Endothelial cell of umbilical vein (primary cell): ENCODE measurements at regions not wholly inside any gene's neighbourhood (a gene's known extent, or its start where the extent isn't known, plus 50 kb on each side); places are given as distances from the start of the nearest gene placed in this dataset.

Source experiments
- BruUV-seq: library from RNA; stranded (reverse); fragments of 400-500 nt; replicated peaks from 2 replicates; lab custom pipeline; 2021; lab: Mats Ljungman, UMichigan
- CTCF ChIA-PET: fragments of 300-600, 350-600 bp; sonication (Branson Sonifier 250); formaldehyde crosslinking; loops from one replicate; lab custom pipeline; 2021; ENCODE audit warnings: antibody characterized with exemption, inconsistent platforms; lab: Charles Lee
- POLR2A ChIA-PET: fragments of 300-600, 350-600 bp; sonication (Branson Sonifier 250); formaldehyde crosslinking; loops from one replicate; lab custom pipeline; 2021; ENCODE audit warnings: antibody characterized with exemption, inconsistent platforms; lab: Charles Lee
- DNase-seq: peaks from one replicate; pipeline ENCODE4 v3.0.0-alpha.2; 2011; ENCODE audit warnings: low read depth, low spot score
- FAIRE-seq: peaks from 2 replicates; lab custom pipeline; 2011; peaks lifted over from hg19 to GRCh38; lab: Jason Lieb, UNC
- H2AFZ ChIP-seq: 2 replicates; pipeline ENCODE4 v1.6.0; 2012; ENCODE audit warnings: low read depth, low read length, control low read depth, inconsistent platforms
- H3K27ac ChIP-seq: 2 replicates; pipeline ENCODE4 v1.5.1; 2011; ENCODE audit warnings: low read depth, mild to moderate bottlenecking, control low read depth, low read length, moderate library complexity; ENCODE audit not compliant: insufficient read depth
- H3K27me3 ChIP-seq, 2 experiments: 2 replicates each; pipeline versions ENCODE4 v1.6.0 to v1.6.1; 2011; ENCODE audit warnings: low read length in 2 of 2, mixed read lengths in 1 of 2; ENCODE audit not compliant: control insufficient read depth in 2 of 2, insufficient read depth in 2 of 2
- H3K36me3 ChIP-seq, 2 experiments: 2 replicates in 1 of 2; 3 replicates in 1 of 2; pipeline ENCODE4 v1.5.1; 2011; ENCODE audit warnings: low read length in 2 of 2, mild to moderate bottlenecking in 1 of 2, moderate library complexity in 1 of 2; ENCODE audit not compliant: control insufficient read depth in 2 of 2, insufficient read depth in 2 of 2; ENCODE audit errors: extremely low read depth in 1 of 2
- H3K4me1 ChIP-seq: 3 replicates; pipeline ENCODE4 v1.5.1; 2011; ENCODE audit warnings: mild to moderate bottlenecking, low read length; ENCODE audit not compliant: control insufficient read depth, insufficient read depth; ENCODE audit errors: extremely low read depth
- H3K4me2 ChIP-seq: 2 replicates; pipeline ENCODE4 v1.6.1; 2011; ENCODE audit warnings: low read length, control low read depth, mixed read lengths; ENCODE audit not compliant: insufficient read depth
- H3K4me3 ChIP-seq, 3 experiments: fragments of 200-600 bp in 1 of 3; sonication (generic), shearing (Covaris generic) in 1 of 3; replicated peaks in 1 of 3; 2 replicates each; pipeline ENCODE4 v1.5.1; 2011 to 2016; ENCODE audit warnings: control low read depth in 3 of 3, low read length in 3 of 3, mild to moderate bottlenecking in 2 of 3, inconsistent platforms in 1 of 3, low read depth in 1 of 3, moderate library complexity in 1 of 3; ENCODE audit not compliant: insufficient read depth in 1 of 3
- H3K79me2 ChIP-seq: 2 replicates; pipeline ENCODE4 v1.6.0; 2012; ENCODE audit warnings: low read length, inconsistent platforms; ENCODE audit not compliant: control insufficient read depth, insufficient read depth
- H3K9ac ChIP-seq: replicated peaks from 2 replicates; pipeline ENCODE3; 2011; ENCODE audit warnings: low read length, control low read depth; ENCODE audit not compliant: insufficient read depth; ENCODE audit errors: extremely low read depth
- H3K9me1 ChIP-seq: replicated peaks from 3 replicates; pipeline ENCODE4 v1.6.0; 2011; ENCODE audit warnings: mild to moderate bottlenecking, low read length; ENCODE audit not compliant: control insufficient read depth, insufficient read depth; ENCODE audit errors: extremely low read depth
- H3K9me3 ChIP-seq: replicated peaks from 2 replicates; pipeline ENCODE4 v1.5.1; 2012; ENCODE audit warnings: low read length, inconsistent platforms; ENCODE audit not compliant: control insufficient read depth, insufficient read depth
- H4K20me1 ChIP-seq: replicated peaks from 2 replicates; pipeline ENCODE3; 2011; ENCODE audit warnings: mild to moderate bottlenecking, low read length; ENCODE audit not compliant: control insufficient read depth, insufficient read depth; ENCODE audit errors: extremely low read depth
- CTCF ChIP-seq, 2 donors: IDR thresholded peaks; 1 replicate in 1 of 2; 2 replicates in 1 of 2; pipeline ENCODE4 v1.5.1; 2011; ENCODE audit warnings: low read length in 2 of 2, mild to moderate bottlenecking in 2 of 2, moderate library complexity in 2 of 2, control low read depth in 1 of 2, inconsistent platforms in 1 of 2, low read depth in 1 of 2; ENCODE audit not compliant: insufficient read depth in 1 of 2; ENCODE audit errors: extremely low read depth in 1 of 2
- EZH2 ChIP-seq: IDR thresholded peaks from 2 replicates; pipeline ENCODE4 v1.6.1; 2012; ENCODE audit warnings: borderline replicate concordance, low read depth, mild to moderate bottlenecking, moderate library complexity, low read length, inconsistent platforms; ENCODE audit not compliant: severe bottlenecking
- FOS ChIP-seq: IDR thresholded peaks from 2 replicates; pipeline ENCODE4 v1.6.1; 2011; ENCODE audit warnings: mild to moderate bottlenecking, low read length, moderate library complexity, borderline replicate concordance; ENCODE audit not compliant: insufficient read depth
- GATA2 ChIP-seq: IDR thresholded peaks from 2 replicates; pipeline ENCODE4 v1.7.0; 2011; ENCODE audit warnings: low read depth, mild to moderate bottlenecking, moderate library complexity, mixed read lengths, low read length; ENCODE audit not compliant: insufficient read length, insufficient read depth
- JUN ChIP-seq: IDR thresholded peaks from 2 replicates; pipeline ENCODE4 v1.6.1; 2011; ENCODE audit warnings: borderline replicate concordance, low read depth; ENCODE audit not compliant: insufficient read length, insufficient read depth
- MYC ChIP-seq: IDR thresholded peaks from one replicate; pipeline ENCODE4 v1.6.1; 2011; ENCODE audit warnings: mild to moderate bottlenecking, low read depth, low read length
- POLR2A ChIP-seq: IDR thresholded peaks from 2 replicates; pipeline ENCODE4 v1.6.1; 2012; ENCODE audit warnings: low read depth, mild to moderate bottlenecking, control low read depth, low read length
- POLR2AphosphoS5 ChIP-seq: IDR thresholded peaks from 2 replicates; pipeline ENCODE4 v1.6.1; 2012; ENCODE audit warnings: low read depth, mild to moderate bottlenecking, control low read depth, low read length, moderate library complexity; ENCODE audit not compliant: insufficient read depth
- dilution Hi-C: fragments of 300-500 bp; cut with MboI; formaldehyde crosslinking; loops from one replicate; pipeline ENCODE4 v1.15.0; 2019; ENCODE audit warnings: low sequenced_read_pairs; ENCODE audit not compliant: extremely low pct_ligation_motif_present
- intact Hi-C: fragments of 100-400 bp; cut with micrococcal nuclease; formaldehyde crosslinking; loops from one replicate; pipeline ENCODE4 v1.10.0; 2022
- TF ChIP-seq, protein P1 (sequence below): IDR thresholded peaks from 2 replicates; pipeline ENCODE4 v1.6.1; 2011; ENCODE audit not compliant: insufficient read depth, insufficient read length

DNA sequence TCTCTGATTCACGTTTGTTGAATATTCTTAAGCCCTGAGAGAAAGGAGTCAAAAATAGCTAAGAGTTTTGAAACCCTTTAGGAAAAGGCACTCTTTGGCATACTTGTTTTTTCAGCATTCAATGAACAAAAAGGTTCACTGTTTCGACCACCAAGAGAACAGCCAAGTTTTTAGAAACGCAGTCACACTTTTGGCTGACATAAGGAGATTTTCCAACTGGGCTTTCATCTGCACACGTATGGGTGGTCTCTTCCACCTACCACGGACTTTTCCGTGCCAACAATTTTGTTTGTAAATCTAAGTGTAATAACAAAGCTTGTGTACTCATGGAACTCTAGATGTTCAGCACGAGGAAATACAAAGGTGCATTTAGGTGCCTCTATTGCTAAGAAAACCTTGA lies 270.3 kb downstream of the WDR11 start:
- Histone ChIP-seq H4K20me1 (no peaks in the 10 kb centered on the region), H3K36me3 (no peaks in the 10 kb centered on the region), H3K4me1 (no peaks in the 10 kb centered on the region), H3K27me3 (no peaks in the 10 kb centered on the region), H3K27ac (no peak overlapping the region), H3K4me3 (no peak overlapping the region), H3K9ac (no peak overlapping the region), H3K9me1 (no peaks in the 10 kb centered on the region), H3K79me2 (no peaks in the 10 kb centered on the region), H2AFZ (no peak overlapping the region), H3K9me3 (no peaks in the 10 kb centered on the region), H3K4me2 (no peak overlapping the region)
- ChIA-PET CTCF (no interaction called here), POLR2A (no interaction called here)
- FAIRE-seq (no peak), DNase-seq (no peak)
- TF ChIP-seq, protein P1, sequence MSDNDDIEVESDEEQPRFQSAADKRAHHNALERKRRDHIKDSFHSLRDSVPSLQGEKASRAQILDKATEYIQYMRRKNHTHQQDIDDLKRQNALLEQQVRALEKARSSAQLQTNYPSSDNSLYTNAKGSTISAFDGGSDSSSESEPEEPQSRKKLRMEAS, result no peak
- TF ChIP-seq JUN (no peak), FOS (no peak), GATA2 (no peak), EZH2 (no peak), POLR2AphosphoS5 (no peak), MYC (no peak), POLR2A (no peak), CTCF (IDR thresholded peaks at IDR 0.05; ENCODE audit: extremely low read depth in 1 of 2, insufficient read depth in 1 of 2, low read depth in 1 of 2, low read length in 2 of 2) (no peak)
- intact Hi-C loops, result no loop called here
- no TSS peak for BruUV-seq
- dilution Hi-C loops, result no loop called here
